ENCODE measurements at regions not wholly inside any gene's neighbourhood (a gene's known extent, or its start where the extent isn't known, plus 50 kb on each side); places are given as distances from the start of the nearest gene placed in this dataset.

DNA sequence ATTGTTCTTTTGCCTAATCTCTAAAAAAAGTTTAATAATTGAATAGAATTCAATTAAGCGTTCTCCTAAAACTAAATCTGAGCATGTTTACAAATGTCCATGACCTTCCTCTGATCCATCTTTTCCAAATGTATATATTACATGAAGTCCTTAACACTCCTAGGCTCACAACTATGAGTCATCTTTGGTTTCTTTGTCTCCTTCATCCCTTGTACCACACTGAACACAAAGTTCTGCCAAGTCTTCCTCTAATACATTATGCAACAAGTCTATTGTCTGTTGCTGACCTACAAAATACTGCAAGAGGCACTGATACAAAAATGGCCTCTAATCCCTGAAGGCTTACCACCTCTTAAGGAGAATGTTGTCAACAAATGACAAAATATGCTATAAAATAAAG lies 550.2 kb downstream of the PYDC2 start:
- no peak overlapping the region for H3K4me3 ChIP-seq (ENCODE audit: extremely low read depth, insufficient read depth, low read length, poor library complexity, severe bottlenecking)
- WGBS, 2 experiments (ENCODE audit: insufficient coverage in 2 of 2) = no CpG with 5 or more reads among the region's 1 CpG
- H3K4me1 ChIP-seq (ENCODE audit: control insufficient read depth, insufficient read depth, low read length, poor library complexity, severe bottlenecking) = no peaks in the 10 kb centered on the region
- no peaks in the 10 kb centered on the region for H3K9me3 ChIP-seq (ENCODE audit: control insufficient read depth, low read length)
- H3K36me3 ChIP-seq (ENCODE audit: control insufficient read depth, insufficient read depth, low read length) = no peaks in the 10 kb centered on the region
- no peak overlapping the region for H3K27ac ChIP-seq (ENCODE audit: low read depth, low read length, severe bottlenecking)

DNA sequence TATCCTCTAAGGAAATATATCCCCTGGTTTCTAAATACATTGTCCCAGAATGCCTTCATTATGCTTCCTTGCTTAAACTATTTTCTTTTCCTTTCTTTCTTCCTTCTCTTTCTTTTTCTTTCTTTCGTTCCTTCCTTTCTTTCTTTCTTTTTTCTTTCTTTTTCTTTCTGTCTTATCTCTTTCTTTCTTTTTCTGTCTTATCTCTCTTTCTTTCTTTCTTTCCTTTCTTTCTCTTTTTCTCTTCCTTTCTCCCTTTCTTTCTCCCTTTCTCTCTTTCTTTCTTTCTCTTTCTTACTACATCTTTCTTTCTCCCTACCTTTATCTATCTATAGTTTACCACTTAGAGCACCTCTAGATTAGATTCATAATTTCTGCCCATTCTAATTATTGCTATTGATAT lies 552.1 kb downstream of the PYDC2 start:
- no peaks in the 10 kb centered on the region for H3K9me3 ChIP-seq (ENCODE audit: control insufficient read depth, low read length)
- H3K4me1 ChIP-seq (ENCODE audit: control insufficient read depth, insufficient read depth, low read length, poor library complexity, severe bottlenecking) = no peaks in the 10 kb centered on the region
- H3K4me3 ChIP-seq (ENCODE audit: extremely low read depth, insufficient read depth, low read length, poor library complexity, severe bottlenecking) = no peak overlapping the region
- whole genome bisulfite sequencing, 2 experiments (ENCODE audit: insufficient coverage in 2 of 2) = 86 to 100% methylated on average over 1 of the region's 1 CpG
- H3K36me3 ChIP-seq (ENCODE audit: control insufficient read depth, insufficient read depth, low read length) = no peaks in the 10 kb centered on the region
- H3K27ac ChIP-seq (ENCODE audit: low read depth, low read length, severe bottlenecking) = no peak overlapping the region

DNA sequence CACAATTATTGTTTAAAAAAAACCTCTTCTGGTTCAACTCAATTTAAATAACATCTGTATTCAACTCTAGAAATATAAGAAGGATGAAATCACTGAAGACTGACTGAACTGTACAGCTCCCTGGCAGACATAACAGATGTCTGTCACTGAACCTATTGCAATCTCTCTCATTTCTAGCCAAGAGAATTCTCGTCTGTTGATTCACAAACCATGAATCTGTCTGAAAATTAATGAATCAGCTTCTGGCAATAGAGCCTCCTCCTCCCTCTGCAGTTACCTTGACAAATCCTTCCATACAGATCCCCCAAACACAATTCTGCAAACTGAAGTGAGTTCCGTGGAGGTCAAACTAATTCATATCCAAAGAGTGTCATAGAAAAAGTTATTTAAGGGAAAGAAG lies 561.4 kb downstream of the PYDC2 start:
- Histone ChIP-seq H3K4me3 (ENCODE audit: extremely low read depth, insufficient read depth, low read length, poor library complexity, severe bottlenecking) (no peak overlapping the region), H3K4me1 (ENCODE audit: control insufficient read depth, insufficient read depth, low read length, poor library complexity, severe bottlenecking) (no peaks in the 10 kb centered on the region), H3K36me3 (ENCODE audit: control insufficient read depth, insufficient read depth, low read length) (no peaks in the 10 kb centered on the region), H3K9me3 (ENCODE audit: control insufficient read depth, low read length) (no peaks in the 10 kb centered on the region), H3K27ac (ENCODE audit: low read depth, low read length, severe bottlenecking) (no peak overlapping the region)
- 70 to 100% methylated on average over 1 of the region's 2 CpGs for WGBS, 2 experiments (ENCODE audit: insufficient coverage in 2 of 2)

DNA sequence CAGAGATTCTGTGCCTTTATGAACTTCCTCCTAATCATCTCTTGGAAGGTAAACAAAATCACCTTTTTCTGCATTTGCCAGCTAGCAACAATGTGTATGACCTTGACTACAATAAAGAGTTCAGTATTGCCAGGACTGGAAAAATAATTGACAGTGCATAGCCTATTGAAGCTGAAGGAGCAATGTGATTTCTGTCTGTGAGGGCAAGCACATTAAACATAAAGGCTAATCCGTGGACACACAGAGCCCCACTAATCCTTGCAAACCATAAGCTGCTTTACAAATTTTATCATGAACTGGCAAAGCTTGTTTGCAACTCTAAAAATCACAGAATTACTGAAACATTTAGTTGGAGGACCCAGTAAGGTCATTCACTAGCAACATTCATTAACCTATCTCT lies 563.8 kb downstream of the PYDC2 start:
- H3K27ac ChIP-seq (ENCODE audit: low read depth, low read length, severe bottlenecking) = no peak overlapping the region
- no peaks in the 10 kb centered on the region for H3K9me3 ChIP-seq (ENCODE audit: control insufficient read depth, low read length)
- 89 to 100% methylated on average over 1 of the region's 1 CpG for WGBS, 2 experiments (ENCODE audit: insufficient coverage in 2 of 2)
- H3K4me3 ChIP-seq (ENCODE audit: extremely low read depth, insufficient read depth, low read length, poor library complexity, severe bottlenecking) = no peak overlapping the region
- H3K4me1 ChIP-seq (ENCODE audit: control insufficient read depth, insufficient read depth, low read length, poor library complexity, severe bottlenecking) = no peaks in the 10 kb centered on the region
- no peaks in the 10 kb centered on the region for H3K36me3 ChIP-seq (ENCODE audit: control insufficient read depth, insufficient read depth, low read length)

DNA sequence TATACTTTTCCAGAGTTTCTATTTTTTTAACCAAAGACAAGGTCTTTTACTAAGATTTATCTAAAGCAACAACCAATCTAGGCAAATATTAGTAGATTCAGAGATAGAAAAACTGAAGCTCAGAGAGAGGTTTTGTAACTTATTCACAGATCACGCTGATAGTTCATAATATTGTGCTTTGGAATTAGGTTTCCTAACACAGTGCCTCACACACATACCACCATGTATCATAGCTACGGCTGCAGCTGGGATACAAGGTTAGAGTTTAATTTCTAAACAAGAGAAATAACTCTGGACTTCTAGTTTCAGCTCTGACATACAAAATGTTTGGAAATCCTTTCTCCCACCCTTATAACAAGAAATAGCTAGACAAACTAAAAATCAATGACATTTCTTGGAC lies 565.7 kb downstream of the PYDC2 start:
- Histone ChIP-seq H3K36me3 (ENCODE audit: control insufficient read depth, insufficient read depth, low read length) (no peaks in the 10 kb centered on the region), H3K27ac (ENCODE audit: low read depth, low read length, severe bottlenecking) (no peak overlapping the region), H3K4me1 (ENCODE audit: control insufficient read depth, insufficient read depth, low read length, poor library complexity, severe bottlenecking) (no peaks in the 10 kb centered on the region), H3K9me3 (ENCODE audit: control insufficient read depth, low read length) (no peaks in the 10 kb centered on the region), H3K4me3 (ENCODE audit: extremely low read depth, insufficient read depth, low read length, poor library complexity, severe bottlenecking) (no peak overlapping the region)
- WGBS, 2 experiments (ENCODE audit: insufficient coverage in 2 of 2) = 60% methylated on average over 1 of the region's 2 CpGs; no CpG with 5 or more reads in 1 of the 2 experiments

DNA sequence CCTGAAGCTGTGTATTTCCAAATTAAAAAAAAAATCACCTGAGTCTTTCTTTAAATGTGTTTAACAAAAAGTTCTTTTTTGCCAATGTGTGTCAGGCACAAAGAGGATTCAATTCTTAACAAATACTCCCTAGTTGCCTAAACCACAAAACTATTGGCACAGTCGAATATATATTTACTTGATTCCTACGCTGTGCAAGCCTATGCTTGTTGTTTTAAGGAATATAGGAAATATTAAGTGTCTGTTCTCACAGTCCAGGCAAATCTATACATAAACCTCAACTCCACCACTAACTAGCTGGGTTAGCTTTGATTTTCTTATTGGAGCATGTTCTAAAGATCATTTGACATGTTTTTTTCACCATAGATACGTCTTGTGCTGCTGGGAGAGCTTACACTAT lies 571.0 kb downstream of the PYDC2 start:
- WGBS, 2 experiments (ENCODE audit: insufficient coverage in 2 of 2) = no CpG with 5 or more reads among the region's 3 CpGs
- Histone ChIP-seq H3K4me3 (ENCODE audit: extremely low read depth, insufficient read depth, low read length, poor library complexity, severe bottlenecking) (no peak overlapping the region), H3K36me3 (ENCODE audit: control insufficient read depth, insufficient read depth, low read length) (no peaks in the 10 kb centered on the region), H3K9me3 (ENCODE audit: control insufficient read depth, low read length) (no peaks in the 10 kb centered on the region), H3K27ac (ENCODE audit: low read depth, low read length, severe bottlenecking) (no peak overlapping the region), H3K4me1 (ENCODE audit: control insufficient read depth, insufficient read depth, low read length, poor library complexity, severe bottlenecking) (no peaks in the 10 kb centered on the region)

DNA sequence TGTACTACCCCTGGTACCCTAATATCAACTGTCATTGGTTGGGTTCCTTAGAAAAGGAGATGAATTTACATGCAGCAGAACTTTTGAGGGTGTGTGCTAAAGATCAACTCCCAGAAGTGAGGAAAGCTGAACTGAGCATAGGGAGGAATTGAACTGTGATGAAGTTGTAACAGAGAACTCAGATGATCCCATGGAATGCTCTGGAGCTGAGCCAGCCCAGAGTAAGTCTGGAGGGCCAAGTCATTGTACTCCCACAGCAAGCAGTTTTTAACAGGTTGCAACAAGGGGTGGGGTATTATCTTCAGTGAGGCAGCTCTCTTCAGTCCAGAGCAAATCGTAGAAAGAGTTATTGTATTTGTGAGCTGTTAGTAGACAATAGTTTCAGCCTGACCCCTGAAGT lies 572.3 kb downstream of the PYDC2 start:
- Histone ChIP-seq H3K4me3 (ENCODE audit: extremely low read depth, insufficient read depth, low read length, poor library complexity, severe bottlenecking) (no peak overlapping the region), H3K4me1 (ENCODE audit: control insufficient read depth, insufficient read depth, low read length, poor library complexity, severe bottlenecking) (no peaks in the 10 kb centered on the region), H3K27ac (ENCODE audit: low read depth, low read length, severe bottlenecking) (no peak overlapping the region), H3K36me3 (ENCODE audit: control insufficient read depth, insufficient read depth, low read length) (no peaks in the 10 kb centered on the region), H3K9me3 (ENCODE audit: control insufficient read depth, low read length) (no peaks in the 10 kb centered on the region)
- whole genome bisulfite sequencing, 2 experiments (ENCODE audit: insufficient coverage in 2 of 2) = no CpG with 5 or more reads among the region's 1 CpG

DNA sequence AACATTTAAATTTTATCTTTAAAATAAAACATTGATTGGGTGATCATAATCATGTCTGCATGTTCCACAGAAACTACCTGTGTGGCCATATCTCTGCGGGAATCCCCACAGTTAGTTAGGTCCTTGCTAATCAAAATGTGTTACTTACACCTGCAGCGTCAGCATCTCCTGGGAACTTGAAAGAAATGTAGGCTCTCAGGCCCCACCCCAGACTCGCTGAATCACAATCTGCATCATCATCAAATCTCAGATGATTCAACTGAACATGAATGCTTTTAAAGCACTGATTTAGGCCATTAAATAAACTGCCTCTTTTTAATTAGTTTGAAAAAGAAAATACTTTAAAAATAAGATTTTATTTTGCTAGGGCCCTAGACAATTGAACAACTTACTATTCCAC lies 577.8 kb downstream of the PYDC2 start:
- Histone ChIP-seq H3K27ac (ENCODE audit: low read depth, low read length, severe bottlenecking) (no peak overlapping the region), H3K36me3 (ENCODE audit: control insufficient read depth, insufficient read depth, low read length) (no peaks in the 10 kb centered on the region), H3K9me3 (ENCODE audit: control insufficient read depth, low read length) (no peaks in the 10 kb centered on the region), H3K4me3 (ENCODE audit: extremely low read depth, insufficient read depth, low read length, poor library complexity, severe bottlenecking) (no peak overlapping the region), H3K4me1 (ENCODE audit: control insufficient read depth, insufficient read depth, low read length, poor library complexity, severe bottlenecking) (no peaks in the 10 kb centered on the region)
- 100% methylated on average over 1 to 3 of the region's 3 CpGs for WGBS, 2 experiments (ENCODE audit: insufficient coverage in 2 of 2)

DNA sequence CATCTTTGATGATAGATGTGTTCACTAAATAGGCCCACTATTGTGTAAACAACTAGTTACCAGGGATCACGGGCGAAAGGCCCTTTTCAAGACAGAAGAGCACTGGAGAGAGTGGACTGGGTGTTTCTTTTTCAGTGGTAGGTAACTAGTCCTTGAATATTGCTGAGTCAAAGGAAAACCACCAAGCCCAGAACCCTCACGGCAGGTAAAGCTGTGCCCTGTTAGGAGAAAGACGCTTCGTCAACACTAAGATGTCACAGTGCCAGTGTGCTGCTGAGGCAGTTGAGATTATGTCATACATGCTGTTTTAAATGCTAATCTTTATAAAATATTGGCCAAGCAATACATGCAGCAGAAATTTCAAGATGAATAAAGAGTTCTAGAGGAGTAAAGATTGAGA lies 578.6 kb downstream of the PYDC2 start:
- H3K9me3 ChIP-seq (ENCODE audit: control insufficient read depth, low read length) = no peaks in the 10 kb centered on the region
- WGBS, 2 experiments (ENCODE audit: insufficient coverage in 2 of 2) = 78 to 100% methylated on average over 1 to 5 of the region's 5 CpGs
- H3K4me3 ChIP-seq (ENCODE audit: extremely low read depth, insufficient read depth, low read length, poor library complexity, severe bottlenecking) = no peak overlapping the region
- no peaks in the 10 kb centered on the region for H3K4me1 ChIP-seq (ENCODE audit: control insufficient read depth, insufficient read depth, low read length, poor library complexity, severe bottlenecking)
- no peaks in the 10 kb centered on the region for H3K36me3 ChIP-seq (ENCODE audit: control insufficient read depth, insufficient read depth, low read length)
- no peak overlapping the region for H3K27ac ChIP-seq (ENCODE audit: low read depth, low read length, severe bottlenecking)

DNA sequence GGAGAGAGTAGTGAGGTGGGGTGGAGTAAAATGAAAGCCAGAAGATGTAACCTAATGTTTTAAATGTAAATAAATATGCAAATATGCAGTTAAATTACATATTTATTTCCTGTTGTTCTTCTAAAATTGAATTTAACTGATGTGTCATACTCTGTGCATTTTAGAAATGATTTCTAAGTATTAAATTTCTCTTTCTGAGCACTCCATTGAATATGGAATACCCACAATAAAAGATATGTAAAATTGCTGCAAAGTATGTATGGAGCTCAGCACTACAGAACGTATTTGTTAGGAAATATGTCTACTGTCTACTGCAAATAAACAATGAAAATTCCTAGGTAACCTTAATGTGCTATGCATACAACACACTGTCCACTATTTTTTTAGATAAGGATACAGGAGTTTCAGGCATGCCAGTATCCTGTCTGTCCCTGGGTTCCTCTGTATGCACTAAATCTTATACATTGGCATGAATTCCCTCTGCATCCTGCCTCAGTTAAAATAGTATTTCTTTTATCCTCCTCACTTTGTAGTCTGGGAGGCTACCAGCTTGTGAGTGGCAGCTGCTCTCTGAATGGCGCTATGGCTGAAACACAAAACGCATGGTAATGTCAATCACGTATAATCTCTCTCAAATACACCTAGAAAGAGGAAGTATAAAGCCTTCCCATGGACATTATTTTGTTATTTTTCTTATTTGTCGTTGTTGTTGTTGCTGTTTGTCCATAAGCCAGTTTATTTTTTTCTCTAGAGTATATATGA lies 579.5 kb downstream of the PYDC2 start:
- Histone ChIP-seq H3K4me3 (ENCODE audit: extremely low read depth, insufficient read depth, low read length, poor library complexity, severe bottlenecking) (no peak overlapping the region), H3K27ac (ENCODE audit: low read depth, low read length, severe bottlenecking) (no peak overlapping the region), H3K9me3 (ENCODE audit: control insufficient read depth, low read length) (no peaks in the 10 kb centered on the region), H3K36me3 (ENCODE audit: control insufficient read depth, insufficient read depth, low read length) (no peaks in the 10 kb centered on the region), H3K4me1 (ENCODE audit: control insufficient read depth, insufficient read depth, low read length, poor library complexity, severe bottlenecking) (no peaks in the 10 kb centered on the region)
- 100% methylated on average over 1 of the region's 5 CpGs; no CpG with 5 or more reads in 1 of the 2 experiments for WGBS, 2 experiments (ENCODE audit: insufficient coverage in 2 of 2)

DNA sequence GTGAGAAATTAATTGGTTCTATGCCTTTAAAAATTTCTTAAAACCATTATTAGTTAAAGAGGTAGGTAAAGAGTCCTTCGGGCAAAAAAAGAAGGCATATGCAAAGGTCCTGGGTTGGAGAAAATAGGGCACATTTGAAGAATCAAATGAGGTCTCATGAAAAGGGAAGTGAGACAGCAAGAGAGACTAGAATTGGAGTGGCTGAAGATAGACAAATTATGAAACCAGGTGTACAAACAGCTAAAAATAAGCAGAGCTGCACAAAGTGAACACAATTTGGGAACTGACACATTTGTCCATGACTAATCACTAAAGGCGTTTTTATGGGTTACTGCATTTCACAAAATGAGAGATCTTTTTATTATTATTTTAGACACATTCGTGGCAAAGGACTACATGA lies 581.2 kb downstream of the PYDC2 start:
- 86 to 90% methylated on average over 1 of the region's 3 CpGs for WGBS, 2 experiments (ENCODE audit: insufficient coverage in 2 of 2)
- no peaks in the 10 kb centered on the region for H3K9me3 ChIP-seq (ENCODE audit: control insufficient read depth, low read length)
- no peaks in the 10 kb centered on the region for H3K4me1 ChIP-seq (ENCODE audit: control insufficient read depth, insufficient read depth, low read length, poor library complexity, severe bottlenecking)
- H3K36me3 ChIP-seq (ENCODE audit: control insufficient read depth, insufficient read depth, low read length) = no peaks in the 10 kb centered on the region
- no peak overlapping the region for H3K27ac ChIP-seq (ENCODE audit: low read depth, low read length, severe bottlenecking)
- no peak overlapping the region for H3K4me3 ChIP-seq (ENCODE audit: extremely low read depth, insufficient read depth, low read length, poor library complexity, severe bottlenecking)
